Esophagus squamous epithelium (tissue), 4 donors: ENCODE measurements at regions not wholly inside any gene's neighbourhood (a gene's known extent, or its start where the extent isn't known, plus 50 kb on each side); places are given as distances from the start of the nearest gene placed in this dataset.

Experiments used
- POLR2A ChIP-seq, 4 donors: fragments of 450-650 bp; IDR thresholded peaks; one replicate each; pipeline ENCODE4 v1.6.1; 2017; ENCODE audit warnings: antibody characterized with exemption in 4 of 4, mild to moderate bottlenecking in 4 of 4, moderate library complexity in 3 of 4
- TF ChIP-seq, protein P1 (sequence below), 6 experiments: fragments of 450-650 bp in 4 of 6; fragments of 200-600 bp in 2 of 6; sonication (generic) in 2 of 6; IDR thresholded peaks; one replicate each; pipeline ENCODE4 v1.5.1; 2016 to 2019; ENCODE audit warnings: antibody characterized with exemption in 6 of 6, mild to moderate bottlenecking in 4 of 6, moderate library complexity in 4 of 6

DNA sequence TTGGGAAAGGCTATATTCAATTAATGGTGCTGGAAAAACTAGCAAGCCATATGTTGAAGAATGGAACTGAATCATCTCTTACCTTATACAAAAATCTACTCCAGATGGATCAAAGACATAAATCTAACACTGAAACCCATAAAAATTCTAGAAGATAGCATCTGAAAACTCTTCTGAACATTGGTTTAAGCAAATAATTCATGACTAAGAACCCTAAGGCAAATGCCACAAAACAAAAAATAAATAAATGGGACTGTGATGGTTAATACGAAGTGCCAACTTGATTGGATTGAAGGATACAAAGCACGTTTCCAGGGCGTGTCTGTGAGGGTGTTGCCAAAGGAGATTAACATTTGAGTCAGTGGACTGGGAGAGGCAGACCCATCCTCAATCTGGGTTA, 1130.0 kb downstream of the DNAJB9 start:
- TF ChIP-seq, protein P1, sequence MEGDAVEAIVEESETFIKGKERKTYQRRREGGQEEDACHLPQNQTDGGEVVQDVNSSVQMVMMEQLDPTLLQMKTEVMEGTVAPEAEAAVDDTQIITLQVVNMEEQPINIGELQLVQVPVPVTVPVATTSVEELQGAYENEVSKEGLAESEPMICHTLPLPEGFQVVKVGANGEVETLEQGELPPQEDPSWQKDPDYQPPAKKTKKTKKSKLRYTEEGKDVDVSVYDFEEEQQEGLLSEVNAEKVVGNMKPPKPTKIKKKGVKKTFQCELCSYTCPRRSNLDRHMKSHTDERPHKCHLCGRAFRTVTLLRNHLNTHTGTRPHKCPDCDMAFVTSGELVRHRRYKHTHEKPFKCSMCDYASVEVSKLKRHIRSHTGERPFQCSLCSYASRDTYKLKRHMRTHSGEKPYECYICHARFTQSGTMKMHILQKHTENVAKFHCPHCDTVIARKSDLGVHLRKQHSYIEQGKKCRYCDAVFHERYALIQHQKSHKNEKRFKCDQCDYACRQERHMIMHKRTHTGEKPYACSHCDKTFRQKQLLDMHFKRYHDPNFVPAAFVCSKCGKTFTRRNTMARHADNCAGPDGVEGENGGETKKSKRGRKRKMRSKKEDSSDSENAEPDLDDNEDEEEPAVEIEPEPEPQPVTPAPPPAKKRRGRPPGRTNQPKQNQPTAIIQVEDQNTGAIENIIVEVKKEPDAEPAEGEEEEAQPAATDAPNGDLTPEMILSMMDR (IDR thresholded peaks at IDR 0.05): no peak
- no peak for TF ChIP-seq POLR2A (IDR thresholded peaks at IDR 0.05)
